ES-I3 (cell line): ENCODE measurements at regions not wholly inside any gene's neighbourhood (a gene's known extent, or its start where the extent isn't known, plus 50 kb on each side); places are given as distances from the start of the nearest gene placed in this dataset.

Source experiments
- H3K36me3 ChIP-seq: 2 replicates; pipeline ENCODE4 v1.6.1; 2013; ENCODE audit warnings: mild to moderate bottlenecking, low read length, control low read depth, moderate library complexity; ENCODE audit not compliant: insufficient read depth
- H3K4me1 ChIP-seq: 2 replicates; pipeline ENCODE4 v1.6.1; 2013; ENCODE audit warnings: mild to moderate bottlenecking, control low read depth, low read length; ENCODE audit not compliant: insufficient read depth
- H3K9ac ChIP-seq: 2 replicates; pipeline ENCODE4 v1.6.1; 2013; ENCODE audit warnings: low read depth, mild to moderate bottlenecking, low read length, moderate library complexity
- H3K9me3 ChIP-seq: 2 replicates; pipeline ENCODE4 v1.6.1; 2013; ENCODE audit warnings: mild to moderate bottlenecking, low read length, moderate library complexity; ENCODE audit not compliant: control insufficient read depth, insufficient read depth

GRCh38 chr10:83037653-83038052 lies 1101.7 kb upstream of the GHITM start:
- H3K9ac ChIP-seq, result no peak overlapping the region

GRCh38 chr10:83038631-83039030 lies 1100.7 kb upstream of the GHITM start:
- no peaks in the 10 kb centered on the region for H3K4me1 ChIP-seq
- peaks cover 2% of the 10 kb centered on the region; the same call in 1 of the 2 replicates for H3K9me3 ChIP-seq
- H3K36me3 ChIP-seq, result no peaks in the 10 kb centered on the region

More at GRCh38 chr10:83037653-83038052, 1101.7 kb upstream of the GHITM start:
- Histone ChIP-seq H3K9me3 (peaks cover 2% of the 10 kb centered on the region; the same call in 1 of the 2 replicates), H3K4me1 (no peaks in the 10 kb centered on the region), H3K36me3 (no peaks in the 10 kb centered on the region)

GRCh38 chr10:83045731-83046130 lies 1093.6 kb upstream of the GHITM start:
- no peaks in the 10 kb centered on the region for H3K4me1 ChIP-seq
- no peak overlapping the region for H3K9ac ChIP-seq
- no peaks in the 10 kb centered on the region; the same call in 1 of the 2 replicates for H3K9me3 ChIP-seq
- no peaks in the 10 kb centered on the region for H3K36me3 ChIP-seq

More at GRCh38 chr10:83038631-83039030, 1100.7 kb upstream of the GHITM start:
- H3K9ac ChIP-seq, result no peak overlapping the region

GRCh38 chr10:83050815-83051214 lies 1088.5 kb upstream of the GHITM start:
- no peaks in the 10 kb centered on the region for H3K36me3 ChIP-seq
- H3K9ac ChIP-seq, result no peak overlapping the region
- no peaks in the 10 kb centered on the region for H3K4me1 ChIP-seq
- no peaks in the 10 kb centered on the region for H3K9me3 ChIP-seq

GRCh38 chr10:83062871-83063270 lies 1076.4 kb upstream of the GHITM start:
- H3K36me3 ChIP-seq, result no peaks in the 10 kb centered on the region
- no peak overlapping the region for H3K9ac ChIP-seq
- peaks cover 9% of the 10 kb centered on the region for H3K9me3 ChIP-seq
- H3K4me1 ChIP-seq, result no peaks in the 10 kb centered on the region

GRCh38 chr10:83073472-83073871 lies 1065.8 kb upstream of the GHITM start:
- H3K9me3 ChIP-seq, result peaks cover 4% of the 10 kb centered on the region; the same call in 1 of the 2 replicates
- H3K36me3 ChIP-seq, result no peaks in the 10 kb centered on the region
- no peak overlapping the region for H3K9ac ChIP-seq
- peaks cover 8% of the 10 kb centered on the region for H3K4me1 ChIP-seq

GRCh38 chr10:83075016-83075814 lies 1064.1 kb upstream of the GHITM start:
- Histone ChIP-seq H3K4me1 (peaks cover 13% of the 10 kb centered on the region), H3K9me3 (peaks cover 8% of the 10 kb centered on the region; the same call in 1 of the 2 replicates), H3K36me3 (no peaks in the 10 kb centered on the region), H3K9ac (no peak overlapping the region)

GRCh38 chr10:83075815-83076355 lies 1063.4 kb upstream of the GHITM start:
- Histone ChIP-seq H3K4me1 (peaks cover 13% of the 10 kb centered on the region), H3K36me3 (no peaks in the 10 kb centered on the region), H3K9me3 (0 out of 2 replicates have a peak, but pooled peaks cover 3% of the 10 kb centered on the region), H3K9ac (no peak overlapping the region)

- H3K9ac ChIP-seq, result no peak overlapping the region
- peaks cover 13% of the 10 kb centered on the region for H3K4me1 ChIP-seq
- 0 out of 2 replicates have a peak, but pooled peaks cover 3% of the 10 kb centered on the region for H3K9me3 ChIP-seq
- H3K36me3 ChIP-seq, result no peaks in the 10 kb centered on the region
These were observed 1062.9 kb upstream of the GHITM start for GRCh38 chr10:83076443-83076842.

- H3K9me3 ChIP-seq, result 0 out of 2 replicates have a peak, but pooled peaks cover 5% of the 10 kb centered on the region
- H3K4me1 ChIP-seq, result peaks cover 13% of the 10 kb centered on the region
- no peak overlapping the region for H3K9ac ChIP-seq
- H3K36me3 ChIP-seq, result no peaks in the 10 kb centered on the region; the same call in 1 of the 2 replicates
These were observed 1061.1 kb upstream of the GHITM start for GRCh38 chr10:83078160-83078559.

GRCh38 chr10:83078645-83079044 lies 1060.7 kb upstream of the GHITM start:
- Histone ChIP-seq H3K4me1 (peaks cover 13% of the 10 kb centered on the region), H3K9me3 (0 out of 2 replicates have a peak, but pooled peaks cover 5% of the 10 kb centered on the region), H3K9ac (peak overlapping the region; percentile 13; the same call in 1 of the 2 replicates), H3K36me3 (no peaks in the 10 kb centered on the region; the same call in 1 of the 2 replicates)

- Histone ChIP-seq H3K4me1 (peaks cover 2% of the 10 kb centered on the region), H3K9me3 (0 out of 2 replicates have a peak, but pooled peaks cover 5% of the 10 kb centered on the region), H3K36me3 (no peaks in the 10 kb centered on the region; the same call in 1 of the 2 replicates), H3K9ac (no peak overlapping the region)
These were observed 1055.5 kb upstream of the GHITM start for GRCh38 chr10:83083831-83084230.

GRCh38 chr10:83089335-83089734 lies 1050.0 kb upstream of the GHITM start:
- Histone ChIP-seq H3K9me3 (no peaks in the 10 kb centered on the region; the same call in 1 of the 2 replicates), H3K4me1 (no peaks in the 10 kb centered on the region), H3K9ac (no peak overlapping the region), H3K36me3 (no peaks in the 10 kb centered on the region)

- Histone ChIP-seq H3K4me1 (no peaks in the 10 kb centered on the region), H3K9me3 (no peaks in the 10 kb centered on the region), H3K36me3 (no peaks in the 10 kb centered on the region), H3K9ac (no peak overlapping the region)
These were observed 1034.7 kb upstream of the GHITM start for GRCh38 chr10:83104616-83105015.
